OCI-LY3 (cell line): ENCODE measurements at regions not wholly inside any gene's neighbourhood (a gene's known extent, or its start where the extent isn't known, plus 50 kb on each side); places are given as distances from the start of the nearest gene placed in this dataset.
A peak's percentile ranks its signal among the peaks of the same experiment; 100 is the strongest.

ENCODE experiments used
- H2AFZ ChIP-seq: fragments of 200-600, 300-600 bp; shearing (Covaris generic); 2 replicates; pipeline ENCODE4 v1.6.0; 2014; ENCODE audit warnings: antibody characterized with exemption, low read depth, low read length
- H3K27ac ChIP-seq: fragments of 200-600, 300-600 bp; sonication (generic); 2 replicates; pipeline ENCODE4 v1.5.1; 2014; ENCODE audit warnings: mild to moderate bottlenecking, low read length, moderate library complexity, mixed read lengths
- H3K27me3 ChIP-seq: fragments of 200-600, 300-600 bp; sonication (generic); 2 replicates; pipeline ENCODE4 v1.6.1; 2014; ENCODE audit warnings: low read depth, low read length, mixed read lengths
- H3K36me3 ChIP-seq: fragments of 200-600, 300-600 bp; sonication (generic); replicated peaks from 2 replicates; pipeline ENCODE3; 2014; ENCODE audit warnings: low read depth, low read length, mixed read lengths
- H3K4me1 ChIP-seq: fragments of 300-600, 200-600 bp; sonication (generic); 2 replicates; pipeline ENCODE4 v1.6.1; 2014; ENCODE audit warnings: low read length, mixed read lengths
- H3K4me2 ChIP-seq: fragments of 200-600, 300-600 bp; sonication (generic); 2 replicates; pipeline ENCODE4 v1.6.1; 2014; ENCODE audit warnings: low read length, mixed read lengths
- H3K4me3 ChIP-seq: fragments of 300-600, 200-600 bp; sonication (generic); 2 replicates; pipeline ENCODE4 v1.5.1; 2014; ENCODE audit warnings: antibody characterized with exemption, mild to moderate bottlenecking, low read length, moderate library complexity
- H3K79me2 ChIP-seq: fragments of 300-600, 200-600 bp; shearing (Covaris generic); 2 replicates; pipeline ENCODE4 v1.6.1; 2014; ENCODE audit warnings: mild to moderate bottlenecking, low read length, mixed read lengths
- H3K9ac ChIP-seq: fragments of 300-600, 200-600 bp; shearing (Covaris generic); 2 replicates; pipeline ENCODE4 v1.6.0; 2014; ENCODE audit warnings: mild to moderate bottlenecking, low read length, moderate library complexity
- H3K9me3 ChIP-seq: fragments of 200-600, 300-600 bp; shearing (Covaris generic); 2 replicates; pipeline ENCODE4 v1.6.1; 2014; ENCODE audit warnings: low read length, mixed read lengths; ENCODE audit not compliant: insufficient read depth
- H4K20me1 ChIP-seq: fragments of 200-600, 300-600 bp; sonication (generic); 2 replicates; pipeline ENCODE4 v1.6.1; 2016; ENCODE audit warnings: low read length, mixed read lengths; ENCODE audit not compliant: insufficient read depth
- CTCF ChIP-seq: fragments of 200-600, 300-600 bp; sonication (generic); IDR thresholded peaks from 2 replicates; pipeline ENCODE4 v1.5.1; 2014; ENCODE audit warnings: antibody characterized with exemption, low read length, low read depth
- EZH2phosphoT487 ChIP-seq: fragments of 200-600 bp; shearing (Covaris generic); IDR thresholded peaks from 2 replicates; pipeline ENCODE4 v1.6.1; 2018; ENCODE audit warnings: antibody characterized with exemption, mixed run types, low read depth

GRCh38 chr16:17011712-17012111 lies 459.0 kb downstream of the XYLT1 start:
- no peaks in the 10 kb centered on the region for H3K79me2 ChIP-seq
- no peaks in the 10 kb centered on the region for H3K36me3 ChIP-seq
- H3K9ac ChIP-seq = no peak overlapping the region
- H3K4me1 ChIP-seq = no peaks in the 10 kb centered on the region
- H2AFZ ChIP-seq = no peak overlapping the region
- H3K4me2 ChIP-seq = no peak overlapping the region
- H3K9me3 ChIP-seq = no peaks in the 10 kb centered on the region
- TF ChIP-seq EZH2phosphoT487 = no peak
- no peak for TF ChIP-seq CTCF
- peaks cover 20% of the 10 kb centered on the region for H3K27me3 ChIP-seq
- H4K20me1 ChIP-seq = no peaks in the 10 kb centered on the region
- H3K4me3 ChIP-seq = no peak overlapping the region
- no peak overlapping the region for H3K27ac ChIP-seq

GRCh38 chr16:17013038-17013437 lies 457.7 kb downstream of the XYLT1 start:
- Histone ChIP-seq H3K27me3 (peaks cover 20% of the 10 kb centered on the region), H3K9me3 (no peaks in the 10 kb centered on the region), H3K4me1 (no peaks in the 10 kb centered on the region), H3K27ac (no peak overlapping the region), H4K20me1 (no peaks in the 10 kb centered on the region), H2AFZ (no peak overlapping the region), H3K4me3 (no peak overlapping the region), H3K4me2 (peak overlapping the region; percentile 39; the same call in 1 of the 2 replicates), H3K79me2 (no peaks in the 10 kb centered on the region), H3K9ac (no peak overlapping the region), H3K36me3 (no peaks in the 10 kb centered on the region)
- no peak for TF ChIP-seq CTCF
- no peak for TF ChIP-seq EZH2phosphoT487

GRCh38 chr16:17014484-17015121 lies 456.2 kb downstream of the XYLT1 start:
- Histone ChIP-seq H3K9me3 (no peaks in the 10 kb centered on the region), H2AFZ (no peak overlapping the region), H3K27ac (no peak overlapping the region), H3K79me2 (no peaks in the 10 kb centered on the region), H3K4me1 (no peaks in the 10 kb centered on the region), H3K4me2 (no peak overlapping the region), H3K4me3 (no peak overlapping the region), H3K9ac (no peak overlapping the region), H3K36me3 (no peaks in the 10 kb centered on the region), H3K27me3 (peaks cover 20% of the 10 kb centered on the region), H4K20me1 (no peaks in the 10 kb centered on the region)
- TF ChIP-seq CTCF (no peak), EZH2phosphoT487 (no peak)

- peaks cover 20% of the 10 kb centered on the region for H3K27me3 ChIP-seq
- H3K9me3 ChIP-seq = no peaks in the 10 kb centered on the region
- H3K27ac ChIP-seq = no peak overlapping the region
- no peak overlapping the region for H3K4me2 ChIP-seq
- no peak overlapping the region for H3K9ac ChIP-seq
- no peaks in the 10 kb centered on the region for H4K20me1 ChIP-seq
- no peaks in the 10 kb centered on the region for H3K36me3 ChIP-seq
- no peak overlapping the region for H2AFZ ChIP-seq
- H3K79me2 ChIP-seq = no peaks in the 10 kb centered on the region
- H3K4me3 ChIP-seq = no peak overlapping the region
- TF ChIP-seq EZH2phosphoT487 = no peak
- TF ChIP-seq CTCF = no peak
- H3K4me1 ChIP-seq = no peaks in the 10 kb centered on the region
Observed at GRCh38 chr16:17015702-17016101, 455.1 kb downstream of the XYLT1 start.
